Umbilical cord (tissue), 1 donor: ENCODE measurements at regions not wholly inside any gene's neighbourhood (a gene's known extent, or its start where the extent isn't known, plus 50 kb on each side); places are given as distances from the start of the nearest gene placed in this dataset.
A peak's percentile ranks its signal among the peaks of the same experiment; 100 is the strongest.

Source experiments
- DNase-seq: peaks from one replicate; pipeline ENCODE4 v3.0.0-alpha.2; 2015; ENCODE audit warnings: low spot score

DNA sequence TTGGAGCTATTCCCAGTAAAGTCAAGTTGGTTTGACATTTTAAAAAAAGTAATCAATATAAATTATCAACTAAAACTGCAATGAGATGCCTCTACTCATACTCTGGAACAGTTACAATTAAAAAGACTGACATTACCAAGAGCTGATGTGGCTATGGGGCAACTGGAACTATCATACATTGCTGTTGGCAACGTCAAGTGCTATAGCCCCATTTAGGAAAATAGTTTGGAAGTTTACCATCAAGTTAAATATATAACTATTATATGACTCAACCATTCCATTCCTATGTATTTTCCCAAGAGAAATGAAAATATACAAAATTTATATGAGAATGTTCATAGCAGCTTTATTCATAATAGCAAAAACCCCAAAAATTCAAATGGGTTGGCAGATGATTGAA lies 111.4 kb upstream of the HDGFL1 start:
- no peak for DNase-seq

DNA sequence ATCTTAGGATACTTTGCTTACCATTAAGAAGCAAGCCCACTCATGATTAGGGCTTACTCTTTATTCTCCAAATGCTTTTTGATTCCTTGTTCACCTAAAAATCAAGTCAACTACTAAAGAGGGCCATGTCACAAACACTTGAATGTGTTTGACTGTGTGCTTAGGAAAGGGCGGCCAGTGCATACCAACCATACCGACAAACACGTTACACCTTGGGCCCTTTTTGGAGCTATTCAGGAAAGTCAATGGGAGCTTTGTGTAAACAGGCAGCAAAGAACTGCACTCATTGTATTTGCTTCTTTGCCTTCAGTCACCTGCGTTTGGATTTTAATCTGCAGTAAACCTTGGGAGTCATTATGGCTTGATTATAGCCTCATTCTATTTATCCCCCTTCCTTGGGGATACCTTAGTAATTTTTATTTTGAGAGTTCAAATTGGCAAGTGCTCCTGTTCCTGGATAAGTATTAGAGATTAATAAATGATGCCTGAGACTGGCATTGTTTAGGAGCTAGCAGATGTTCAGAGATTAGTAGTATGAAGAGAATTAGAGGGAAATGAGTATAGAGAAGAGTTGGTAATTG lies 102.6 kb upstream of the HDGFL1 start:
- DNase-seq: no peak

DNA sequence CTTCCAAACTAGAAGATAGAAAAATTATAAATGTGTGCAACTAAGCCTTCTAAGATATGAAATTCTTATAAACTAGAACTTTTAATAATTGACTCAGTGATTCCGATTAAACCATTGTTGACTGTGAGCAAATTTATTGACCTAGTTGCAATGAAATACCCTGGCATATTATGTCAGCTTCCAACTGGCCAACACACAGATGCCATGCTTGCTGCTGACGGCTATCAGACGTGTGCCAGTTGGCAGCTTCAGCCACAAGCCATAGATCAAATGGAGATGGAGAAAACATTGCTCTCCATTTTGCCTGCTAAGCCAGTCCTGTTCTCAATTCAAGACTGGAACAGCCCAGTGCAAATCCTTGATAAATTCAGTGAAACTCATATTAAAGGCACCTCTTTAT lies 101.7 kb upstream of the HDGFL1 start:
- no peak for DNase-seq

DNA sequence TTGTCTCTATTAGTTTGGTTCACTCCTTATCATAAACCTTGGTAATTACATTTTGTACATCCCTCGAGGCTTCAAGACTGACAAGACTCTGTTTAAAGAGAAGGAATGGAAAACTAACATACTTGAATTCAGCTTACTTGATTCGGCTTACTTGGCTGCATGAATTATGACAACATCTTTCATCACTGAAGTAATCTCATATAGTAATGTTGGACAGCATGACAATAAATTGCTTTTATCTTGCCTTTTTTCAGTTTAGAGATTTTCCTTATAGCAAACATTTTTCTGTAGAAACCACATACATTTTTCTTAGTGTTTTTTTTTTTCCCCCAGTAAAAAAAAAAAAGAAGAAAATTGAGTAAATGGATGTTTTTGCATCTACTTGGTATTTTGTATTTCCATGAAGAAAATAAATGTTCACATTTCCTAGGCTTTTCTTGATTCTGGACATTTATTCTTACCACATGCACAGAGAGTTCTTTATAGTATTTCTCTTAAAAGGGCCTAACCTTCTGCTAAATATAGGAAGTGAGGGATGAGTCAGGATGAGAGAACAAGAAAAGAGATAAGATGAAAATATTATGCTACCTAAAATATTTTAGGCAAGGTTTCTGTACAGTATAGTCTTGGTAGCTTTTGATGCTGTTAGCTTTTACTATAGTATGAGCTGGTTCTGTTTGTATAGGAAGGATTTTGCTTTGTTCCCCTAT lies 101.0 kb upstream of the HDGFL1 start:
- peak; percentile 32 for DNase-seq

DNA sequence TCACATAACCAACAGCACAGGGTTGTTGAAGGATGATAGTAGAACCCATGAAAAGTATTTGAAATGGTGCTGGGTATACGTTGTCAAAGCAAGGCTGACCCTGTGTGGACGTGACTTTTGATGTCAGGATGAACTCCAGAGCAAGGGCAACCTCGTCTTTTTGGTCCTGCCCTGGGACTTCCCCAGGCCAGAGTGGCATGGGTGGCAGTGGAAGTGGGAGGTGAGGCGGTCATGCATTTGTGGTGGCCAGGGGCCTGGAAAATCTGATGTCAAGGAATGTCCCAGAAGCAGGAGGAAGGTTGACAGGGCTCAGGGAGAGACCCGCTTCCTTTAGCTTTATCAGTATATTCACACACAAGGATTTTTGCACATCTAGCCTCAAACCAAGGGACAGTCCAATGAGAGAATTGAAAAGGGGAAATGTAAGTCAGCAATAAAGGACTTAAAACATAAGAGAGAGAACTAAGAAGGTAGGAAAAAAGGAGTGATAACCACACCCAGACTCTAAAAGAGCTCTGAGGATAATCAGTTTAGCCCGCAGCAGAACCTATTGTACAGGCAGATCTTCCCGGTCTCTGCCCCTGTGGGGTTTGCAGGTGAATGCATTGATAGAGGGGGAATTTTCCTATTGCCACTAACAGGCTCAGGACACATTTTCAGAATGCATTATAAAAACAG lies 98.8 kb upstream of the HDGFL1 start:
- no peak for DNase-seq

DNA sequence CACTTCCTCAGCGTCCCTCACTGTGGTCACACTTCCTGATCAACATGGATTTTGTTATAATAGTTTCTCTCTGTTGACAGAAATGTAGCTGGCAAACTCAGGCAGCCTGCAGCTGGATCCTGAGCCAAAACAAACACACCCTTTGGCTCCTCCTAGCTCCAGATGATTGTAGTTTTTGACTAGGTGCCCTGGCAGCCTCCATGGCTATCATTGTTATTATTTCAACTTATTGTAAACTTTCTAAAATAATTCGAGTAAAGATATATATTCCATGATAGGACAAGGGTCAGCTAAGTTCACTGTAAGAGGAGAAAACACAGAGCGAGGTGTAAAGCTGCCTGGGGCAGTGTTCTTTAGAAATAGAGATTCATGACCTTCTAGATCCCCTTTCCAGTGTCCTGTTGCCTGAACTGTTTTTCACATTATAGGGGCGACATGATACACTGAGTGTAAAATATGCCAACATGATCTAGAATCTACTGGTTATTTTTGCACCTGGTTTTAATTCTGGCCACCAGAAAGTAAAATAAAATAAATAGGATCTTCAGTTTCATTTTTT lies 98.2 kb upstream of the HDGFL1 start:
- peak; percentile 56 for DNase-seq

DNA sequence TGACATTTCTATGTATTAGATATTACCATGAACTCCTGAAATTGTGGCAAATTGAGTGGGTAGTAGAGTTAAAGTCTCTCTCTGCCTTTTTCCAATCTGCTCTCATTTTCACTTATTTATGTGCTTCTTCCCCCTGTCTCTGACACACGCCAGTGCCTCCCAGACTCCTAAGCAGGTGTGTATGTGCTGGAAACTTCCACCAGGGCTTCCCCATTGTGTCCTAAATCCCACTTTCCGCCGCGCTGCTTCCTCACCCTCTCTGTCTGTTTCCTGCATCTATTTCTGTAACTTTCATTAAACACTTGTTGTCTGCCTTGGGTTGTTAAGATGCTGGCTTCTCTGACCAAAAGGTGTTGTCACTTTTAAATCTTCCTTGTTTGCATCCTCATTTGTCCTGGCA lies 97.6 kb upstream of the HDGFL1 start:
- no peak for DNase-seq

DNA sequence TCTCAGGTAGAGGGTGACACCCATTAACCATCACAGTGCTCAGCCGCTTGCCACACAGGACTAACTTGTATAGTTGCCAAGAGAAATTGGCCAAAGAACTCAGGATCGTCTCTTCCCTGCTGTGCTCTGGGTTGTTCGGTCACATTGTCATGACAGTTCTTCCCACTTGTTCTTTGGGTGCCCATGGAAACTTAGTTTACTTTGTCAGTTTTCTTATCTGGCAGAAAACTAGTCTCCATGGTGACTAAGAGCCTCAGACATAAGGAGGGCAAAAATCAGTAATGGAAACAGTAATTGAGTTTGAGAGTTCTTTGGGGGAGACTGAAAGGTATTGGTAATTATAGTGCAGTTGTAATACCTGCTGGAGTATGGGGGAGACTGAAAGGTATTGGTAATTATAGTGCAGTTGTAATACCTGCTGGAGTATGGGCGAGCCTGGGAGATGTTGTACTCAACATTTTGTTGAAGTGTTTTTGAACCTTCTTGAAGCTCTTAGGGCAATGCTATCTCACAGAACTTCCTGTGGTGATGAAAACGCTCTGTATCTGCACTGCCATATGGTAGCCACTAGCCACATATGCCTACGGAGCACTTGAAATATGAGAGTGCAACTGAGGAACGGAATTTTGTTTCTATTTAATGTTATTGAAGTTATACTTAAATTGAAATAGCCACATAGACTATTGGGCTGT lies 95.2 kb upstream of the HDGFL1 start:
- DNase-seq: no peak

DNA sequence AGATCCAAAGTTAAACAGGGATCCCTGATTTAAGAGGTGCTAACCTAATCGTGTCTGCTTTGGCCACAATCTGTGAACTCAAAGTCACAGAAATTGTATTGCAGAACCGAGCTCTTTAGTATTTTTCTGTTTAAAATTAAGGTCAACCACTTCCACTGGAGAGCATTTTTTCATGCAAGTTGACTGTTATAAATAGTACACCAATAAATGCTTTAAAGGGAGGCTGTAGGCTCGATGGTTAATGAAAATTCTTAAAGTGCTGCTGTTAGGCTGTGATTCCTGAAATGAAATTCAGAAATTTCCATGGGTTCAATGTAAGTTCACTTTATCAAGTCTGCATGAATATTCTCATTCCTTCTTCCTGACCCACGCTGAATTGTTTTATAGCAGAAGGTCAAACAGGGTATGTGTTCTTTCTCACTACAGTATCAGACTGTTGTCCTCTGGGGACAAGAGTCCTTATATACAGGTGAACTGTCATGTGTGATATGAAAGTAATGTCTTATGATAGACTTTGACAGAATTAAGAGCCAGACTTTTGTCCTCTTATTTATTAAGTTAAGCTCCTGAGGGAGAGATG lies 92.5 kb upstream of the HDGFL1 start:
- DNase-seq: peak; percentile 22

DNA sequence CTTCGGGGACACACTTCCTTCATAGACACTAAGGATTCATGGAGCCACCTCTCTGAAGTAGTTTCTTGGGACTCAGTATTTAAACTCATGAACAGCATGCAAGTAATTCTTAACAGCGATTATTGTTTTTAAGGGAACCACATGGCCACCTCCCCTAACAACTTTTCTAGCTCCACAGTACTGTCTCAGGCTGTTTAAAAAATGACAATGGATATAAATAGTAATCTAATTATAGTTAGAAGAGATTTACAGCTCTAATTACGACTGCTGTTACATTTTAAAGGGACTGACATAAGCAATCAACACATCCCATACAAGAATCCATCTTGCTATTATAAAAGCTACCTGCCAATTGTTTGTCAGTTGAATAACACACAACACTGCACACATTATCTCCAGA lies 72.1 kb upstream of the HDGFL1 start:
- DNase-seq: no peak

DNA sequence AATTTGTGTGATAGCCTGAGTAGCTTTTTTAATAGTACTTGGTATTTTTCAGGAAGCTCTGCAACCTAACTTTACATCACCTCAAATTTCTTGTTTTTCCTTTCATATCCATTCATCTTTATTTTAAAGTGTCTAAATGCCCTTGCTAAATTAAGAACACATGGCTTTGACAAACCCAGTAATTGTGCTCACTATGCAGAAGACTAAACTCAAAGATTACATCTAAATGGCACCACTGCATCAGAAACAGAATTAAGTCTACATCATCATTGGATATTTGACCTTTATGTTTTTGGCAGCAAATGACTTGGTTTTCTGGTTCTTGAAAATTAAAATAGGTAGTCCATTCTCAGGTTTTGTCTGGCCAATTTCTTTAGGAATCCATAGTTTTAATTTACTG lies 69.6 kb upstream of the HDGFL1 start:
- DNase-seq: no peak

DNA sequence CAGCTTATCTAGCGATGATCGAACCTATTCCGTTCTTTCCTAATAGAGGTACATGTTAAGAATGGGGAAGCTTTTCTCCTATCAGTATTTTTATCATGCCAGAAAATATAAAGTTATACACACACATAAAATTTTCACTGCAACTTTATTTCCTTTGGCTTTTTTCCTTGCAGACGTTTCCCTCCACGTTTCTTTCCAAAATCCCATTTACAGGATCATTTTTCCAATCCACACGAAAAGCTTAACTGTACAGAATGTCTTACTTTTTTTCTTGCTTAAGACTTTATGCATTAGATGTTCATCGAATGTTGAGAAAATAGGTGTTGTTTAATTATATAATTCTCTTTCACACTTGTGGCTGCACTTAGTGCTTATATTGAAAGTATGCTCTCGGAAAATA lies 62.9 kb upstream of the HDGFL1 start:
- no peak for DNase-seq

DNA sequence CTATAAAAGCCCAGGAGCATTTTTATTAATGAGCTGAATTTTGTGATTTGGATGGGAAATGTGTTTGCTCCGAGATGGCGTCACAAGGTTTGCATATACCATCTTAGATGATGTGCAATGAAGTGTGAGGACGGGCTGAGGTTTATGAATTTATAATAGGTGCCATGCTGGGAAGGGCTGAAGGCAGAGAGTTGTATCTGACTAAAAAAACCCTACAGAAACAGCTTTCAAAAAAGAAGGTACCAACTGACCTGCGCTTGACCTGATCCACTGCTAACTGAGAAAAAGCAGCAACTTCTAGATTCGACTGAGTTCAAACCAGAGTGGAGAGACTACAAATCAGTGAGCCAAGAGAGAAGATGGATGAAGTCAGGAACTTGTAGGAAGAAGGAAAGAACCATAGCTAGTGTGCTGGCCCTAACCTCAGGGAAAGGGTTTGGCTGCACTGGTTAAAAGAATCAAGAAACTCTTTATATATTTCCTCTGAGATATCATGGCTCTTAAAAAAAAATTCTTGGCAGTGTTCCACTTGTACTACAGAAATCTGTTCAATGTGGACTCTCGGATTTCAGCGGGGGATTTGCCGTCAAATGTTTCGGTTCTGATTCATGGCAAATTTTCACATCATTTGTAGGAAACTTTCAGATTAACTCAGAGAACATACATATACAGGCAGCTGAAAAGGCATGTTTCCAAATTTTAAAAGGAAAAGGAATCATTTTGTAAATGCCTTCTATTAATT lies 56.5 kb upstream of the HDGFL1 start:
- peak; percentile 86 for DNase-seq

DNA sequence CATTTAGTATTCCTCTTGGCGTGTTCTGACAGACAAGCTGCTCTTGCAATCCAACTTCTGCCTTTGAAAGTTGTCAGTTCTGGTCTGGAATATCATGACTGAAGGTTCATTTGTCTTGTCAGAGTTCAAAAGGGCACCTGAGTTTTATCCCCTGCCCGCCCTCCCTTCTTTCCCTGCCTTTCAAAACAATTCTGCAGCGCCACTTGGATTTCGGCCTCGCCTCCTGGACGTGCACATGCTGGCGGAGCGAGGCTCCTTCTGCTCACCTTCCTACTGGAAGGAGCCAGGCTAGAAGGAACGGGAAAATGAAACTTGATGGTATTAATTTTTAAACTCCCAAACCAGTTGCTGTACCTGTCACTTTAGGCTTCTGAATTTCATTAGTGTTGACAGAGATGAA lies 55.7 kb upstream of the HDGFL1 start:
- DNase-seq: no peak

DNA sequence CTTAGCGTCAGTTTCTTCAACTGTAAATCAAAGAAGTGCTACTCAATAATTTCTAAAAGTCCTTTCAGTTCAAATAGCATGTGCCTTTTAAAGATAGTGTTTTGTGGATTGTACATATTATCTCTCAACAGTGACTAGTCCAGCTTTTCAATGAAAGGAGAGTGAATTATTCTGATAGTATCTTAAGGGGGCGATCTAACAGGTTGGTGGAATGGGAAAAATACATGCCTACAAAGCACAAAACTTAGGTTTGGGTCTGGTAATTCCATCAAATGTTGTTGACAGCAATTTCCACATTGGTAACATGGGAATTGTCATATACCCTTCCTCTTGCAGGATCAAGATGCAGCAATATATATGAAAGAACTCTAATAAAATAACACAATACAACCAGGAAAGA lies 50.1 kb upstream of the HDGFL1 start:
- no peak for DNase-seq
